ENCODE measurements at regions not wholly inside any gene's neighbourhood (a gene's known extent, or its start where the extent isn't known, plus 50 kb on each side); places are given as distances from the start of the nearest gene placed in this dataset.

GRCh38 chr2:7801212-7801611, 880.6 kb upstream of the ID2 start:
- Histone ChIP-seq H3K27me3 (ENCODE audit: insufficient read depth, low read length) (no peaks in the 10 kb centered on the region), H4K20me1 (ENCODE audit: control insufficient read depth, insufficient read depth, insufficient read length) (no peaks in the 10 kb centered on the region), H2AK5ac (ENCODE audit: insufficient read length, low read length) (no peak overlapping the region), H2BK15ac (ENCODE audit: low read depth, low read length) (no peak overlapping the region), H3K23ac (ENCODE audit: insufficient read length, low read depth, low read length) (no peak overlapping the region), H3K4me1 (ENCODE audit: insufficient read depth, low read length) (no peaks in the 10 kb centered on the region), H2AFZ (ENCODE audit: low read length) (no peak overlapping the region), H3K23me2 (ENCODE audit: insufficient read length, low read depth, low read length, poor library complexity, severe bottlenecking) (no peaks in the 10 kb centered on the region), H3K18ac (ENCODE audit: insufficient read length, low read depth, low read length) (no peak overlapping the region), H2BK20ac (ENCODE audit: low read depth, low read length, poor library complexity, severe bottlenecking) (no peak overlapping the region), H3K14ac (ENCODE audit: insufficient read depth, low read length) (no peak overlapping the region), H3K9ac (ENCODE audit: extremely low read depth, insufficient read length, low read length) (no peak overlapping the region), H3K79me2 (ENCODE audit: insufficient read depth, low read length) (no peaks in the 10 kb centered on the region), H2BK120ac (ENCODE audit: low read depth, low read length, poor library complexity, severe bottlenecking) (no peak overlapping the region), H3K79me1 (ENCODE audit: insufficient read depth, low read depth, low read length, poor library complexity, severe bottlenecking) (no peaks in the 10 kb centered on the region), H4K8ac (replicated peaks; ENCODE audit: insufficient read length, low read depth, low read length) (no peak overlapping the region), H3K9me3 (ENCODE audit: control insufficient read depth, low read depth, low read length) (peaks cover 15% of the 10 kb centered on the region), H3K56ac (ENCODE audit: insufficient read length, low read depth, low read length) (no peak overlapping the region), H2BK12ac (ENCODE audit: insufficient read length, low read depth, low read length) (no peak overlapping the region), H4K91ac (ENCODE audit: insufficient read length, low read depth, low read length) (no peak overlapping the region), H3K4ac (ENCODE audit: low read depth, low read length) (no peak overlapping the region), H3K27ac (ENCODE audit: insufficient read length, low read depth, low read length) (no peak overlapping the region), H3K4me2 (ENCODE audit: insufficient read depth, insufficient read length, low read length) (no peak overlapping the region), H4K5ac (ENCODE audit: insufficient read length, low read depth, low read length) (no peak overlapping the region), H2BK5ac (ENCODE audit: insufficient read length, low read length) (no peak overlapping the region), H3T11ph (ENCODE audit: low read length) (no peak overlapping the region)
- DNase-seq = no peak
- Mint-ChIP-seq H3K4me3 (no peak overlapping the region), H3K9me3 (peaks cover 32 to 62% of the 10 kb centered on the region in 2 experiments), H3K27ac (no peak overlapping the region), H3K4me1 (0 out of 4 replicates have a peak, but pooled peaks cover 0 to 2% of the 10 kb centered on the region in 2 experiments), H3K36me3 (ENCODE audit: insufficient read depth in 1 of 3, low read depth in 3 of 3) (peaks cover 29 to 37% (median 37%) of the 10 kb centered on the region in 3 experiments), H3K27me3 (ENCODE audit: low read depth) (no peaks in the 10 kb centered on the region)
- no peak for TF ChIP-seq CTCF (conservative IDR thresholded peaks at IDR 0.05)

Measured in H9 (cell line).